ENCODE measurements at regions not wholly inside any gene's neighbourhood (a gene's known extent, or its start where the extent isn't known, plus 50 kb on each side); places are given as distances from the start of the nearest gene placed in this dataset.

DNA sequence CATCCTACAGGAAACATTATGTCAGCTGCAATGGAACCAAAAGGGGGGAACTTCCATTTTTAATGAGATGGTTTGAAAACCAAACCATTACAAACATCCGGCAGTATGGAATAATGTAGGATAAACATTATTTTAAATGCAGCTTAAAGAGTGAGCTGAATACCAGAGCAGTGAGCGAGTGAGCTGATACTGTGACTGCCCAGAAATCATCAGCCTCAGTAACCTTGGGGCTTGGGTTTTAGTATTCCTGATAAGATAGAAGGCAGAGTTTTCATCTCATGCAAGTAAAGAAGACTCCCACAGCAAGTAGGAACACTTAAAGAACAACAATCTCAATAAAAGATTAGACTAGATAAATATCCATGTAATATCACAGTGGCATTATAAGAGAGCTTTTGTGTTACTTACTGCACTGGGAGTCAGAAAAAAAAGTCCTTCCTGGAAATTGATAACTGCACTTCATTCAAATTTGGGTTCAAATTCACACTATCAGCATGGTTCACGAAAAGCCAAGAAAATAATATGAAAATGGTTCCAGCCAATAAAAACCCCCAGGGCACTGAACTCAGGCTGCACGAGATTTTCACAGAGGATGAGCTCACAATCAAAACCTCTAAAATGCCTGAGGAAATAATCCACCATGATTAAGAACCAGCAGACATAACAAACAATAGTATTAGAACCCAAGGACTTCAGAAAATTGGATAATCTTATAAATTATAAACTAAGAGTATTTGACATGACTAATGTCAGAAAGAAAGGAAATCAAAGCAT lies 115.7 kb downstream of the MTPAP start:
- DNase-seq (ENCODE audit: low read depth, low spot score), result no peak
- in situ Hi-C loops (cut with HindIII; ENCODE audit: low sequenced_read_pairs), result no loop called here

DNA sequence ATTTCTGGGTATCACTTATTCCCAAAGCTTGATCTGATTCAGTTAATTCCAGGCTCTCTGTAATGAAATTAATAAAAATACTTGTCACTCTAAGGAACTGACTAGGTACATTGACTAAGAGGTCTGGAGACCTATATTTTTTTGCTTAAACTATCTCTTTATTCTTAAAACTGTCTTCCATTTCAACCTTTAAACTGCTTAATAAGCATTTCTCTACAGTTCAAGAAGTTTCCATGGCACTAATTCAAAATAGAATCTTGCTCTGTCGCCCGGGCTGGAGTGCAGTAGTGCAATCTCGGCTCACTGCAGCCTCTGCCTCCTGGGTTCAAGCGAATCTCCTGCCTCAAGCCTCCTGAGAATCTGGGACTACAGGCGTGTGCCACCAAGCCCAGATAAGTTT lies 117.4 kb downstream of the MTPAP start:
- no peak overlapping the region for H3K4me3 ChIP-seq (ENCODE audit: low read depth, low read length)
- TF ChIP-seq, protein P1, sequence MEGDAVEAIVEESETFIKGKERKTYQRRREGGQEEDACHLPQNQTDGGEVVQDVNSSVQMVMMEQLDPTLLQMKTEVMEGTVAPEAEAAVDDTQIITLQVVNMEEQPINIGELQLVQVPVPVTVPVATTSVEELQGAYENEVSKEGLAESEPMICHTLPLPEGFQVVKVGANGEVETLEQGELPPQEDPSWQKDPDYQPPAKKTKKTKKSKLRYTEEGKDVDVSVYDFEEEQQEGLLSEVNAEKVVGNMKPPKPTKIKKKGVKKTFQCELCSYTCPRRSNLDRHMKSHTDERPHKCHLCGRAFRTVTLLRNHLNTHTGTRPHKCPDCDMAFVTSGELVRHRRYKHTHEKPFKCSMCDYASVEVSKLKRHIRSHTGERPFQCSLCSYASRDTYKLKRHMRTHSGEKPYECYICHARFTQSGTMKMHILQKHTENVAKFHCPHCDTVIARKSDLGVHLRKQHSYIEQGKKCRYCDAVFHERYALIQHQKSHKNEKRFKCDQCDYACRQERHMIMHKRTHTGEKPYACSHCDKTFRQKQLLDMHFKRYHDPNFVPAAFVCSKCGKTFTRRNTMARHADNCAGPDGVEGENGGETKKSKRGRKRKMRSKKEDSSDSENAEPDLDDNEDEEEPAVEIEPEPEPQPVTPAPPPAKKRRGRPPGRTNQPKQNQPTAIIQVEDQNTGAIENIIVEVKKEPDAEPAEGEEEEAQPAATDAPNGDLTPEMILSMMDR (IDR thresholded peaks at IDR 0.05; ENCODE audit: low read depth, low read length), result no peak
- in situ Hi-C loops (cut with HindIII; ENCODE audit: low sequenced_read_pairs), result no loop called here
- DNase-seq (ENCODE audit: low read depth, low spot score), result no peak

More for the DNA sequence above, 115.7 kb downstream of the MTPAP start:
- no peak overlapping the region for H3K4me3 ChIP-seq (ENCODE audit: low read depth, low read length)
- TF ChIP-seq, protein P1 (IDR thresholded peaks at IDR 0.05; ENCODE audit: low read depth, low read length), result no peak

DNA sequence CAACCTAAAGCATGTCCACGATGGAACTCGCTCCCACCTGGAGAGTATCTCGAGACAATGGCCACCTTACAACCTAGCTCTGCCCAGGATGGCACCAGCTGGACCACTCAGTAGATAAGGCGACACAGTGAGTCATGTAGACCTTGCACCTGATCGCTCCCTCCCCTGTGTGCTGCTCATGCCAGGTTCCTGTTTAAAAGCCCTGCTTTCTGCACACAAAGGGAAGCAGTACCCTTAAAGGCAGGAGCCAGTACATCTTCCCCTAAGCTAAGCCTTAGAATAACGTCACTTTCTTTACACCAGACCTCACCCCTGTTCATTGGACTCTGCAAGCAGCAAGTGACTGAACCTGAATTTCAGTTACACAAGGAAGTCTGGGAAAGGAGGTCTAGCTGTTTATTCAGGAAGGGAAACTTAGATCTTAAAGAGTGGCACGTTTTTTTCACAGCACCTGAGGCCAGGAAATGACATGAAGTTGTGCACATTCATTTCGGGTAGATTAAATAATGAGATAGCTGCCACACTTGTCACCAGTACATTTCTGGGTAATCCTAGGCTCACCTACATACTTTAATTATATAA lies 117.9 kb downstream of the MTPAP start:
- TF ChIP-seq, protein P1 (IDR thresholded peaks at IDR 0.05; ENCODE audit: low read depth, low read length), result no peak
- no peak overlapping the region for H3K4me3 ChIP-seq (ENCODE audit: low read depth, low read length)
- DNase-seq (ENCODE audit: low read depth, low spot score), result no peak
- in situ Hi-C loops (cut with HindIII; ENCODE audit: low sequenced_read_pairs), result no loop called here

DNA sequence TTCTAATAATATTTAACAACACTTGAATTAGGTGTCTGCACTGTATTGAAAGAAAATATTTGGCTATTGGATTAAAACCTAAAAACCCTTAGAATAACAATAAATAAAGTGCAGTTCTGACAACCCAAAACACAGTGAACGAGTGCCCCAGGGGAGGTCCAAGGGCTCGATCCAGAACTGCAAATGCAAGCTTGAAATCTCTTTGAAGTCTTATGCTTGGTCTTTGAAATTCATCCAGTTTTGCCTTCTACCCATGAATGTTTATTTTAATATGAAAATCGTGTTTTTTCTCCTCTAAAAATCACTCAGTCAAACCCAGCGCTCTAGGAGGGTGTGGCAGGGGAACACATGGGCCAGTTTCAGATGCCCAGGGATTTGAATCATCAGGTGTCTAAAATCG lies 119.5 kb downstream of the MTPAP start:
- H3K4me3 ChIP-seq (ENCODE audit: low read depth, low read length), result no peak overlapping the region
- DNase-seq (ENCODE audit: low read depth, low spot score), result no peak
- in situ Hi-C loops (cut with HindIII; ENCODE audit: low sequenced_read_pairs), result no loop called here
- TF ChIP-seq, protein P1 (IDR thresholded peaks at IDR 0.05; ENCODE audit: low read depth, low read length), result no peak

DNA sequence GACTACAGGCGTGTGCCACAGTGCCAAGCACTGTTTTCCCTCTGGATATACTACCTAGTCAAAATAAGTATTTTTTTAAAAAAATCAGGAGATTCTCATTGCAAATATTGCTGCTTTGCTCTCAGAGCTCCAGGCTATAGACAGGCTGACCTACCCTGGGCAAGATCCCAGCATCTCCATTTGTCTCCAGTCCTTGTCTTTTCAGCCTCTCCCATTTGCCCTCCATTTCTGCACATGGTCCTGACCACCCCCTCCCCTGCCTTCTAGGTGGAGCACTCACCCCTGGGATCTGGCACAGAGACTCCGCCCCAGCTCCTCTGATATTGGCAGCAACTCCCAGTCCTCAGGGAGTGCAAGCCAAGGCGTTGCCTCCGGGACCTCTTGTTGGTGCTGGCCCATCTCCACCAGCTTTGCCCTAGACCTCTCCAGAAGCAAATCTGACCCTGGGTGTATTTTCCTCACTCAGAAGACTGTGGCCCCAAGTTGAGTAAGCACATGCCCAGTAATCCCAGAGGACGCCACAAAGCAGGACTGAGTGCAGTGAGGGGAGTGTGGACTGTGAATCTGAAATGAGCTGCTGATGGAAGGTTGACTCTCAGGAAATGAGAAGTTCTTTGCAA lies 120.6 kb downstream of the MTPAP start:
- TF ChIP-seq, protein P1 (IDR thresholded peaks at IDR 0.05; ENCODE audit: low read depth, low read length), result no peak
- in situ Hi-C loops (cut with HindIII; ENCODE audit: low sequenced_read_pairs), result no loop called here

DNA sequence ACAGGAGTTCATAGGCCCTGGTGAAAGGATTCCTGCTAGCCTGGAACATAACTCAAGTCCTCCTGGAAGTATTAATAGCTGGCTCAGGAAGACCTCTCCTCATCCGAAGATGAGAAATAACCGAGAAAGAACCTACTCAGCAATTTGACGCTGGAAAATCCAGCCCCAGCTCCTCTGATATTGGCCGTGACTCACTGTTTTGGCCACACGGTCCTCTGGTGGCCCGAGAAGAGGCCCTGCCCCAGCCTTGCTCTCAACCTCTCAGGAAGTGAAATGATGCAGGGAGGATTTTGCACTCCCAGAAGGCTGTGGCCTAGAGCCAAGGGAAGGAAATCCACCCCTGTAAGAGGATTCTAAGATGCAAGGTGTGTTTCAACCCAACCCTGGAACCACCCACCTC lies 121.6 kb downstream of the MTPAP start:
- in situ Hi-C loops (cut with HindIII; ENCODE audit: low sequenced_read_pairs), result no loop called here
- TF ChIP-seq, protein P1 (IDR thresholded peaks at IDR 0.05; ENCODE audit: low read depth, low read length), result no peak
- H3K4me3 ChIP-seq (ENCODE audit: low read depth, low read length), result no peak overlapping the region
- DNase-seq (ENCODE audit: low read depth, low spot score), result peak; percentile 4

More for the DNA sequence above, 120.6 kb downstream of the MTPAP start:
- no peak for DNase-seq (ENCODE audit: low read depth, low spot score)
- H3K4me3 ChIP-seq (ENCODE audit: low read depth, low read length), result no peak overlapping the region
